HG03097 (cell line): ENCODE measurements at regions not wholly inside any gene's neighbourhood (a gene's known extent, or its start where the extent isn't known, plus 50 kb on each side); places are given as distances from the start of the nearest gene placed in this dataset.

Experiments used
- ATAC-seq: cut with Tn5 transposase; IDR thresholded peaks from one replicate; pipeline ENCODE4 v1.9.1; 2021; ENCODE audit not compliant: unreplicated experiment, low FRiP score

- ATAC-seq: no peak
Measured at GRCh38 chr4:19379191-19379708, 872.5 kb upstream of the SLIT2 start.

DNA sequence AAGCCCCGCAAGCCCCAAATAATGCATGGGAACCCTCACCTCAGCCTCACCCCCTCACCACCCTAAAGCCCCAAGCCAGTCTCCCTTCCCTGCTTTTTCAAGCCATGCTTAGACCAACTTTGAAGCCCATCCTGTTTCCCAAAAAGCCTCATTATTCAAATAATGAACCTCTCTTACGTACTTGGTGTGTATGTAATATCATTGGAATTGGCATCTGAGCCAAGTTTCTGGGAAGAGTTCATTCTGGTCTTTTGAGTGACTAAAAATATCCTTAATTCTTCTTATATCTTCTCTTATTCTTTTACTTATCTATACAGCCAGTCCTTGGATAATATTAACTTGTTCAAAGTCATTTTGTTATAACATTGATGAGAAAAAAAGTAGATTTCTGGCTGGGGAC is 875.8 kb upstream of the SLIT2 start:
- no peak for ATAC-seq

DNA sequence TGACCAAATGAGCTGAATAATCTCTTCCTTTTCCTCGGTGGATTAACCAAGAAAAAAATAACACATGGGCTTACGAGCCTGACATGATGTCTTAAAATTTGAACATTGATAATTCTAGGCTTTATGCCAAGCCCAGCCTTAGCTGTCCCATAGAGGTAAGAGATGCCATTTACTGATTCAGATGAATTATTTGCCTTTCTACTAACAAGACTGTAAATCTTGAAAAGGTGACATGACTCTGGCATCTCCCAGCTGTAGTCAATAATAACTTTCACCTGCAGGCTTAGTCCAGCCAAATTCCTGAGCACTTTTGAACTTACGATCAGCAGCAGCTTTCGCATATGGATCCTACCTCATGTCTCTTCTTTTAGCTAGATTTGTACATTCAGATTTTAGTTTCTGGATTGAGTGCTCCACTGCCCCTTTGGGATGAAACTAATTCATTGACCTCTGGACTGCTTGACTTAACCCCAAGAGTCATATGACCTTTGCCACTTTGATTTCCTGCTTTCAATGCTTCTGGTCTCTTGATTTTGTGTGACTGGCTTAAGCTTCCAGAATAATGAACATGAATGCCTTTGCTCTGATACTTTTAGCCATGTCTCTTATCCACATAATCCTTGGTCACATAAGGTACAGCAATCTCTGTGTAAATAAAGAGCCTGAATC is 876.4 kb upstream of the SLIT2 start:
- no peak for ATAC-seq

GRCh38 chr4:19372390-19372789 is 879.3 kb upstream of the SLIT2 start:
- no peak for ATAC-seq

- no peak for ATAC-seq
Measured at GRCh38 chr4:19368800-19369199, 882.9 kb upstream of the SLIT2 start.

- ATAC-seq: no peak
Measured at GRCh38 chr4:19366916-19367315, 884.8 kb upstream of the SLIT2 start.

GRCh38 chr4:19358015-19358414 is 893.7 kb upstream of the SLIT2 start:
- ATAC-seq: no peak

GRCh38 chr4:19349416-19349815 is 902.3 kb upstream of the SLIT2 start:
- ATAC-seq: no peak

DNA sequence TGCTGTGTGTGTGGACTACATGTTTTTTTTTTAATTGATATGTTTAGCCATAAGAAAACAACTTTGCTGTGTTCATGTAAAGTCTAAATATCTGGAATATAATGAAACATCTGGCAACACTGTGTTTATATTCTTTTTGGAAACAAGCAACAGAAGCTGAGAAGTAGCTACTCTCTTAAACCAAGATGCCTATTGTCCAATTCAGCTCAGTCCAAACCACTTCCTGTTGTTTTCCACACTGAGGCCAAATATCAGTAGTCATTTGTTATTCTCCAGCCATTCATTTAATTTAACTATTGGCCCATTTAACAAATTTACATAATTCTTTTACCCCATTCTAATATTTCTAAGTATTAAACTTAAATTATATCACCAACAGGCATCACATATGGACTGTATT is 903.0 kb upstream of the SLIT2 start:
- ATAC-seq: no peak

DNA sequence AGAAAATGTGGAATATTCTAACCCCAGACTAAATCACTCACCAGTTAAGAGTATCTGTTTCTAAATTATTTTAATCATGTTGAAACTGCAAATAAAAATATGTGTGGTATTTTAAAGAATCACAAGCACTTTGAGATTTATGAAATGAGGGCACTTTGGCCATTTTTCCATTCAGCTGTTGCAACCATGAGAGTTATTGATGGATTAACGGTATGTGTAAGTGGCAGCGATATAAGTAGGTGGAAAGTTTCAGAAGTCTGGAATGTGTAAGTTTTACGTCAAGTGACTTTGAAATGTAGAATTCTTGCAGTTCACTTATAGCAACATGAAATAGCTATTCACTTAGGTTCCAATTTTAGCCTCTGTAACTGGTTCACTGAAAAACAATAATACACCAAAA is 905.1 kb upstream of the SLIT2 start:
- no peak for ATAC-seq

- no peak for ATAC-seq
Measured at GRCh38 chr4:19329631-19330030, 922.1 kb upstream of the SLIT2 start.

DNA sequence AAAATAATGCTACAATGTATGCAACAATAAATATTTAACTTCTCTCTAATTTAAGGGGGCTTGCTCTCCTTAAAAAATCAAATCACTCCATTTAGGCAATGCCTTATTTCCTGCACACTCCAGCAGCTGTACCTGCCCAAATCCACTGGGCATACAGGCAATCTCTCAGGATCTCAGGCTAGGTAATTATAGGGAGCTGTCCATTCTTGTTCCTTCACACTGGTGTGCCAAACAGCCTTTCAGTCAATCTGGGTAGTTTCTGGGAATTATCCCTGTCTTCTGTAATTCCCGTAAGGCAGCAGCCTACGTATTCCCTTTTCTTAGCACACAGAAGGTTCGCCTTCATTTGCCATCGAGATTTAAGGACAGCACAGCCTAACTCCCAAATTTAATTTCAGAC is 922.6 kb upstream of the SLIT2 start:
- no peak for ATAC-seq

- no peak for ATAC-seq
Measured at GRCh38 chr4:19327364-19327763, 924.3 kb upstream of the SLIT2 start.

DNA sequence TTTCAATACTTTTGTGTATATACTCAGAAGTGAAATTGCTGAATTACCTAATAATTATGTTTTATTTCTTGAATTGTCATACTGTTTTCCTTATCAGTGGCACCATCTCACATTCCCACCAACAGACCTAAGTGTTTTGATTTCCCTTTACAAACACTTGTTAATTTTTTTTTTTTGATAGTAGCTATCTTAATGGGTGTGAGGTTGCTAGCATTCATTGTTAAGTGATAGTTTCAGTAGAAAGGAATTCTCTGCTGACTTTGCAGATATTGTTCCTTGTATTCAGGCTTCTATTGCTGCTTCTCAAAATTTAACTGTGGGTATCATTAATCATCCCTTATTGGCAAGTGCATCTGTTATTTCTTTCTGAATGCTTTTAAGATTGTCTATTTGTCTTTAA is 927.5 kb upstream of the SLIT2 start:
- ATAC-seq: no peak

DNA sequence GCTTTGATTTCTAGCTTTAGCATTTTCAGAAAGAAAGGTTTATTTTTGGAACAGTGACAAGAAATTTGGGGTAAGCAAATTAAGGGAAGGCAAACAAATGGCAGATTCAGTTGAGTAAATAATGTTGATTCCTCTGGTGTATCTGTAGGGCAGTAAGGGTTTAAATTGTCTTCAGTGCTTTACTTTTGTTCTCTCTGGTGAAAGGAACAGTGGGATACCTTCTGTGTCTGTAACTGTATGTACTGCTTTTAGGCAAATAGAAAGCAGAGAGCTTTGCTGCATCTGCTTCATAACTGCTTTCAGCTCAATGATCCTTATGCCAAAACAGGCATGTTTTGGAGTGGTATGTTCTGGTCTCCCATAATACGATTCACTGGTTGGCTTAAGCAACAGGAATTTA is 932.1 kb upstream of the SLIT2 start:
- ATAC-seq: no peak

GRCh38 chr4:19317377-19317776 is 934.3 kb upstream of the SLIT2 start:
- no peak for ATAC-seq

- ATAC-seq: no peak
Measured at GRCh38 chr4:19314116-19314515, 937.6 kb upstream of the SLIT2 start.

DNA sequence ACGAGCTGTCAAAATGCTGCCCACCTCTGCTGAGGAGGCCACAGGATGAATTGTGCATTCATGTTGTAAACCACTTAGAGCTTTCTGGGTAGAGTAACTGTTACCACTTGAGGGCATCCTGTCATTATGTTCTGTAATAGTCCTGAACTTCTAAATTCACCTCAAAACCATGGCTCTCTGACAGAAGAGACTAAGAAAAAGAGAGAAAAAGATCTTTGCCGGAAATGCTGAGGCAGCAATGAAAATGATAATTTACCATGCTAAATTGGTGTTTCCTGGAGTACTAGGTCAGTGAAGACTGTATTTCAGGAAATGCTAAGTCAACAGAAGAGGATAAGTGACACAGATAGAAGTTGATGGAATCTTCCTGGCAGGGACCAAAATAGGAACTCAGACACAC is 942.3 kb upstream of the SLIT2 start:
- ATAC-seq: no peak

DNA sequence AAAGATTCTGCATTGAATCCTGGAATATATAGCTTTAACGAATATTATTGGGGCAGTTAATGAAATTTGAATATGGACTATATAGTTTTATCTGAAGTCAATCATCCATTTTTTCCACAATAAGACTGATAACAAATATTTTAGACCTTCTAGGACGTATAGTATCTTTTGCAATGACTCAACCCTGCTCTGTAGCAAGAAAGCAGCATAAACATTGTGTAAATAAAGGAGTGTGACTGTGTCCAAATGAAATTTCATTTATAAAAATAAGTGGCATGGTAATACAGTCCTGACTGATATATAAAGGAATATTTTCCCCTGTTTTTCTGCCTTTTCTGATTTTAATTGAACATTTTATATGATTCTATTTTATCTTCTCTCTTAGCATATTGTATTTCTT is 947.7 kb upstream of the SLIT2 start:
- ATAC-seq: no peak

DNA sequence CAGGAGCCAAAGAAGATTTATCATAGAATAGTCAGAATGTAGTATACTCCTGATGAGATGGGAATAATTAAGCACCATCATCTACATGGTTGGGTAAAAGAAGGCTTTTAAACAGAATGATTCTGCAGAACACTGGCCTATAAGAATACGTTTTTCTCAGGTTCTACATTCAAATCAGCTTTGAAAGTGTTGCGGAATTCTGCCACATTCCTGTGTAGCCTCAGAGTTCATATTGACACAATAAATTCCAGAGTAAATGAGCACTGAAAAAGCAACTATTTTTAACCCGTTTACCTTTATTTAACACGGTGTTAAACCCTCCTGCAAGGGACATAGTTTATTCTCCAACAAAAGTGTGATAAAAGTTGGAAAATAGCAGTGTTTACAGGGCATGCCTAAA is 950.2 kb upstream of the SLIT2 start:
- no peak for ATAC-seq

- ATAC-seq: no peak
Measured at GRCh38 chr4:19300213-19300612, 951.5 kb upstream of the SLIT2 start.

DNA sequence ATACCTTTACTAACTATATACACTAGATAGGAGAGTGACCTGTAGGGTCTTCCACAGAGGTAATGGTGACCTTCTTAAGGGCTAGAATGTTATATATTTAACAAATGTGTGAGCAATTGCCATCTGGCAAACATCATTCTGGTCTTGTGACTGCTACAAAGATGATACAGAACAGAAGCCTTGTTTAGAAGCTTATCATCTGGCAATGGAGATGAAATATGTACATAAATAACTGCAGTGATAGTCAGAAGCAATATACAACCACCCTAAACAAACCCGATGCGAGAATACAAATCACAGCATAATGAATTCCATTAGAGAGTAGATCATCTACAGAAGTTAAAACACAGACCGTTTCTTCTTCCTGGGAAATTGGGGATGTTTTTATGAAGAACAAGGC is 952.7 kb upstream of the SLIT2 start:
- no peak for ATAC-seq

- no peak for ATAC-seq
Measured at GRCh38 chr4:19293781-19294180, 957.9 kb upstream of the SLIT2 start.
